ENCODE measurements at regions not wholly inside any gene's neighbourhood (a gene's known extent, or its start where the extent isn't known, plus 50 kb on each side); places are given as distances from the start of the nearest gene placed in this dataset.

- DNase-seq (ENCODE audit: low read depth), result peak; percentile 15
These were observed 213.3 kb upstream of the MIR17HG start for GRCh38 chr13:91133941-91134802.

GRCh38 chr13:91134803-91135184 lies 212.7 kb upstream of the MIR17HG start:
- no peak for DNase-seq (ENCODE audit: low read depth)

GRCh38 chr13:91135376-91135775 lies 212.1 kb upstream of the MIR17HG start:
- DNase-seq (ENCODE audit: low read depth), result no peak

GRCh38 chr13:91135968-91136367 lies 211.5 kb upstream of the MIR17HG start:
- DNase-seq (ENCODE audit: low read depth), result no peak

GRCh38 chr13:91136806-91137205 lies 210.7 kb upstream of the MIR17HG start:
- DNase-seq (ENCODE audit: low read depth), result no peak

- no peak for DNase-seq (ENCODE audit: low read depth)
These were observed 208.3 kb upstream of the MIR17HG start for GRCh38 chr13:91139232-91139631.

- DNase-seq (ENCODE audit: low read depth), result no peak
These were observed 205.9 kb upstream of the MIR17HG start for GRCh38 chr13:91141543-91142061.

- DNase-seq (ENCODE audit: low read depth), result peak; percentile 35
These were observed 204.9 kb upstream of the MIR17HG start for GRCh38 chr13:91142572-91142971.

- no peak for DNase-seq (ENCODE audit: low read depth)
These were observed 203.4 kb upstream of the MIR17HG start for GRCh38 chr13:91144054-91144453.

- no peak for DNase-seq (ENCODE audit: low read depth)
These were observed 203.0 kb upstream of the MIR17HG start for GRCh38 chr13:91144486-91144885.

GRCh38 chr13:91145571-91146205 lies 201.8 kb upstream of the MIR17HG start:
- no peak for DNase-seq (ENCODE audit: low read depth)

- DNase-seq (ENCODE audit: low read depth), result no peak
These were observed 200.9 kb upstream of the MIR17HG start for GRCh38 chr13:91146601-91147000.

GRCh38 chr13:91148098-91148497 lies 199.4 kb upstream of the MIR17HG start:
- DNase-seq (ENCODE audit: low read depth), result no peak

GRCh38 chr13:91151921-91152320 lies 195.6 kb upstream of the MIR17HG start:
- no peak for DNase-seq (ENCODE audit: low read depth)

GRCh38 chr13:91153372-91153771 lies 194.1 kb upstream of the MIR17HG start:
- DNase-seq (ENCODE audit: low read depth), result no peak

GRCh38 chr13:91154558-91155353 lies 192.7 kb upstream of the MIR17HG start:
- DNase-seq (ENCODE audit: low read depth), result no peak

- DNase-seq (ENCODE audit: low read depth), result no peak
These were observed 191.9 kb upstream of the MIR17HG start for GRCh38 chr13:91155512-91156114.

- DNase-seq (ENCODE audit: low read depth), result no peak
These were observed 190.0 kb upstream of the MIR17HG start for GRCh38 chr13:91157273-91158016.

- DNase-seq (ENCODE audit: low read depth), result no peak
These were observed 189.5 kb upstream of the MIR17HG start for GRCh38 chr13:91158017-91158395.

GRCh38 chr13:91162180-91162579 lies 185.3 kb upstream of the MIR17HG start:
- no peak for DNase-seq (ENCODE audit: low read depth)

GRCh38 chr13:91162589-91162988 lies 184.9 kb upstream of the MIR17HG start:
- DNase-seq (ENCODE audit: low read depth), result no peak
